ENCODE measurements at regions not wholly inside any gene's neighbourhood (a gene's known extent, or its start where the extent isn't known, plus 50 kb on each side); places are given as distances from the start of the nearest gene placed in this dataset.

- TF ChIP-seq TAF7 (optimal IDR thresholded peaks at IDR 0.05; ENCODE audit: borderline replicate concordance, low read depth, low read length) (no peak), POU5F1 (IDR thresholded peaks at IDR 0.05; ENCODE audit: low read depth, low read length) (no peak)
Observed at GRCh38 chr4:11970754-11971153, 542.1 kb upstream of the HS3ST1 start (continued).
